HepG2 (cell line): ENCODE measurements at regions not wholly inside any gene's neighbourhood (a gene's known extent, or its start where the extent isn't known, plus 50 kb on each side); places are given as distances from the start of the nearest gene placed in this dataset.

Experiments used
- ATAC-seq: fragments of 200-7000 bp; cut with Tn5 transposase; 3 replicates; pipeline ENCODE4 v1.9.1; 2020; ENCODE audit warnings: mild to moderate bottlenecking, moderate library complexity
- BruUV-seq: library from RNA; stranded (reverse); fragments of 400-500 nt; replicated peaks from 2 replicates; lab custom pipeline; 2021; lab: Mats Ljungman, UMichigan
- CTCF ChIA-PET: fragments of 300-600 bp; formaldehyde crosslinking; extraction: SDS; loops from one replicate; lab custom pipeline; 2021; ENCODE audit warnings: low total read pairs, inconsistent platforms, low intra/inter-chr PET ratio; lab: Yijun Ruan, JAX
- POLR2A ChIA-PET: fragments of 350-600 bp; sonication (Branson Sonifier 250); formaldehyde crosslinking; loops from one replicate; lab custom pipeline; 2020; ENCODE audit warnings: antibody characterized with exemption, inconsistent platforms; lab: Yijun Ruan, JAX
- DNase-seq: peaks from one replicate; pipeline ENCODE4 v3.0.0-alpha.2; 2015; ENCODE audit warnings: low spot score
- FAIRE-seq: peaks from 3 replicates; lab custom pipeline; 2011; peaks lifted over from hg19 to GRCh38; lab: Jason Lieb, UNC
- H2AFZ ChIP-seq: one replicate; pipeline ENCODE4 v1.6.1; 2011; ENCODE audit warnings: low read length, inconsistent platforms
- H3K27ac ChIP-seq: fragments of 300-600 bp; 3 replicates; pipeline ENCODE4 v1.8.0; 2011; ENCODE audit warnings: mixed run types, mild to moderate bottlenecking, mixed read lengths, low read length, inconsistent platforms; ENCODE audit not compliant: insufficient read depth; ENCODE audit errors: extremely low read length
- H3K27me3 ChIP-seq, 2 experiments: fragments of 200-600 bp in 1 of 2; 2 replicates in 1 of 2; 3 replicates in 1 of 2; pipeline versions ENCODE4 v1.6.0 to v1.8.0; 2011; ENCODE audit warnings: low read length in 2 of 2, mild to moderate bottlenecking in 2 of 2, moderate library complexity in 2 of 2, inconsistent platforms in 1 of 2; ENCODE audit not compliant: insufficient read depth in 2 of 2, control insufficient read depth in 1 of 2
- H3K36me3 ChIP-seq, 2 experiments: fragments of 200-600 bp in 1 of 2; replicated peaks in 1 of 2; 2 replicates in 1 of 2; 3 replicates in 1 of 2; pipeline versions ENCODE4 v1.5.1 to v1.8.0; 2011; ENCODE audit warnings: low read length in 2 of 2, inconsistent platforms in 1 of 2; ENCODE audit not compliant: insufficient read depth in 2 of 2, control insufficient read depth in 1 of 2
- H3K4me1 ChIP-seq: 2 replicates; pipeline ENCODE4 v1.5.1; 2012; ENCODE audit warnings: low read length, inconsistent platforms; ENCODE audit not compliant: insufficient read depth
- H3K4me2 ChIP-seq: 2 replicates; pipeline ENCODE4 v1.6.0; 2011; ENCODE audit warnings: low read depth, low read length, inconsistent platforms
- H3K4me3 ChIP-seq, 3 experiments: fragments of 200-600 bp in 1 of 3; sonication (generic), shearing (Covaris generic) in 1 of 3; replicated peaks in 1 of 3; 2 replicates each; pipeline ENCODE4 v1.5.1; 2011 to 2016; ENCODE audit warnings: low read length in 3 of 3, inconsistent platforms in 2 of 3, low read depth in 2 of 3, mild to moderate bottlenecking in 2 of 3, control low read depth in 1 of 3, mixed read lengths in 1 of 3; ENCODE audit not compliant: insufficient read depth in 1 of 3
- H3K79me2 ChIP-seq: one replicate; pipeline ENCODE4 v1.6.1; 2011; ENCODE audit warnings: low read length, inconsistent platforms; ENCODE audit not compliant: insufficient read depth
- H3K9ac ChIP-seq: 2 replicates; pipeline ENCODE4 v1.6.0; 2011; ENCODE audit warnings: mild to moderate bottlenecking, low read depth, low read length, inconsistent platforms; ENCODE audit not compliant: insufficient read depth
- H3K9me3 ChIP-seq: 2 replicates; pipeline ENCODE4 v1.5.1; 2012; ENCODE audit warnings: mild to moderate bottlenecking, low read length
- H4K20me1 ChIP-seq: 2 replicates; pipeline ENCODE4 v1.6.0; 2011; ENCODE audit warnings: inconsistent platforms, mild to moderate bottlenecking, low read length, moderate library complexity; ENCODE audit not compliant: insufficient read depth
- CEBPG ChIP-seq: IDR thresholded peaks from 2 replicates; pipeline ENCODE4 v1.6.1; 2016
- MBD4 ChIP-seq: IDR thresholded peaks from 2 replicates; pipeline ENCODE4 v1.6.1; 2012; ENCODE audit warnings: low read length, inconsistent platforms, borderline replicate concordance
- REST ChIP-seq, 2 experiments: IDR thresholded peaks; 2 replicates each; pipeline ENCODE4 v1.6.1; 2011 to 2012; ENCODE audit warnings: low read length in 2 of 2, borderline replicate concordance in 1 of 2, low read depth in 1 of 2, mild to moderate bottlenecking in 1 of 2, moderate library complexity in 1 of 2
- SOX13 ChIP-seq, 3 experiments: fragments of 450-650 bp in 1 of 3; sonication (generic) in 1 of 3; formaldehyde crosslinking in 1 of 3; IDR thresholded peaks in 2 of 3; conservative IDR thresholded peaks in 1 of 3; 2 replicates each; pipeline versions ENCODE4 v1.5.0 to v1.6.1; 2016 to 2020; ENCODE audit warnings: antibody characterized with exemption in 1 of 3, mild to moderate bottlenecking in 1 of 3, missing compliant biosample characterization in 1 of 3, missing genetic modification reagents in 1 of 3, moderate library complexity in 1 of 3
- SP1 ChIP-seq, 2 experiments: fragments of 450-650 bp in 1 of 2; sonication (generic) in 1 of 2; formaldehyde crosslinking in 1 of 2; IDR thresholded peaks; 2 replicates each; pipeline versions ENCODE4 v1.4.0 to v1.6.1; 2016 to 2020; ENCODE audit warnings: missing genetic modification reagents in 1 of 2
- ZBTB3 ChIP-seq: sonication (generic); formaldehyde crosslinking; IDR thresholded peaks from 2 replicates; pipeline ENCODE4 v1.4.0; 2020; ENCODE audit warnings: low read depth, mild to moderate bottlenecking, moderate library complexity, missing genetic modification reagents, borderline replicate concordance
- ZBTB40 ChIP-seq, 2 experiments: fragments of 450-650 bp in 1 of 2; sonication (generic) in 1 of 2; formaldehyde crosslinking in 1 of 2; IDR thresholded peaks; 2 replicates each; pipeline versions ENCODE4 v1.6.1 to v1.8.0; 2016 to 2022; ENCODE audit warnings: antibody characterized with exemption in 1 of 2, mild to moderate bottlenecking in 1 of 2, missing genetic modification reagents in 1 of 2
- ZBTB7A ChIP-seq: sonication (generic); formaldehyde crosslinking; IDR thresholded peaks from 2 replicates; pipeline ENCODE4 v1.8.0; 2022; ENCODE audit warnings: mild to moderate bottlenecking, missing genetic modification reagents
- ZFP1 ChIP-seq: IDR thresholded peaks from 2 replicates; pipeline ENCODE4 v1.6.1; 2016
- ZNF549 ChIP-seq: sonication (generic); formaldehyde crosslinking; IDR thresholded peaks from 2 replicates; pipeline ENCODE4 v1.5.0; 2020; ENCODE audit warnings: missing genetic modification reagents
- ZNF75D ChIP-seq: sonication (generic); formaldehyde crosslinking; IDR thresholded peaks from 2 replicates; pipeline ENCODE4 v1.8.1; 2023; ENCODE audit warnings: missing genetic modification reagents, mild to moderate bottlenecking, borderline replicate concordance
- WGBS: methylation state at CpG from one replicate; pipeline ENCODE4 v1.1.6; 2017; ENCODE audit warnings: low lambda C conversion rate; 5-methylcytosine and 5-hydroxymethylcytosine counted together
- in situ Hi-C: cut with HindIII; loops from 2 replicates; pipeline ENCODE4 v1.10.0; 2017; ENCODE audit warnings: low pct_unique_long_range_greater_than_20kb; ENCODE audit not compliant: extremely low pct_ligation_motif_present
- intact Hi-C: fragments of 100-400 bp; cut with micrococcal nuclease; formaldehyde crosslinking; loops from one replicate; pipeline ENCODE4 v1.10.0; 2022; ENCODE audit not compliant: unreplicated experiment

- TF ChIP-seq REST (IDR thresholded peaks at IDR 0.05; ENCODE audit: borderline replicate concordance in 1 of 2, low read depth in 1 of 2, low read length in 2 of 2) (no peak), MBD4 (no peak), ZNF75D (no peak), SP1 (IDR thresholded peaks at IDR 0.05) (no peak), SP1 (CRISPR knock-in tag; IDR thresholded peaks at IDR 0.05) (no peak)
Observed at GRCh38 chr9:87081503-87081902, 134.2 kb upstream of the GAS1 start (continued).

- ChIA-PET CTCF (no interaction called here), POLR2A (no interaction called here)
- Histone ChIP-seq H3K79me2 (no peaks in the 10 kb centered on the region), H2AFZ (no peak overlapping the region), H3K27me3 (peaks cover 0 to 11% of the 10 kb centered on the region in 2 experiments; a peak in 1 of 5 replicates), H3K27ac (no peak overlapping the region), H3K9ac (no peak overlapping the region), H3K4me2 (no peak overlapping the region), H3K4me1 (no peaks in the 10 kb centered on the region), H3K36me3 (no peaks in the 10 kb centered on the region), H3K4me3 (no peak overlapping the region), H4K20me1 (no peaks in the 10 kb centered on the region), H3K9me3 (no peaks in the 10 kb centered on the region)
- no peak for DNase-seq
- 41% methylated on average over 4 of the region's 13 CpGs for WGBS
- no peak for ATAC-seq
- no peak for FAIRE-seq
- no TSS peak for BruUV-seq
- intact Hi-C loops: no loop called here
- in situ Hi-C loops: no loop called here
- TF ChIP-seq SOX13 (IDR thresholded peaks at IDR 0.05) (no peak), SOX13 (CRISPR knock-in tag; conservative IDR thresholded peaks at IDR 0.05 in 1 of 2, IDR thresholded peaks at IDR 0.05 in 1 of 2) (no peak), ZFP1 (CRISPR knock-in tag) (no peak), CEBPG (CRISPR knock-in tag) (no peak), ZBTB40 (IDR thresholded peaks at IDR 0.05) (no peak), ZBTB40 (CRISPR knock-in tag; IDR thresholded peaks at IDR 0.05) (no peak), ZBTB7A (CRISPR knock-in tag) (no peak), ZBTB3 (no peak), ZNF549 (CRISPR knock-in tag) (no peak)
Observed at GRCh38 chr9:87083986-87084385, 136.7 kb upstream of the GAS1 start.
